ENCODE measurements at regions not wholly inside any gene's neighbourhood (a gene's known extent, or its start where the extent isn't known, plus 50 kb on each side); places are given as distances from the start of the nearest gene placed in this dataset.
A peak's percentile ranks its signal among the peaks of the same experiment; 100 is the strongest.

DNA sequence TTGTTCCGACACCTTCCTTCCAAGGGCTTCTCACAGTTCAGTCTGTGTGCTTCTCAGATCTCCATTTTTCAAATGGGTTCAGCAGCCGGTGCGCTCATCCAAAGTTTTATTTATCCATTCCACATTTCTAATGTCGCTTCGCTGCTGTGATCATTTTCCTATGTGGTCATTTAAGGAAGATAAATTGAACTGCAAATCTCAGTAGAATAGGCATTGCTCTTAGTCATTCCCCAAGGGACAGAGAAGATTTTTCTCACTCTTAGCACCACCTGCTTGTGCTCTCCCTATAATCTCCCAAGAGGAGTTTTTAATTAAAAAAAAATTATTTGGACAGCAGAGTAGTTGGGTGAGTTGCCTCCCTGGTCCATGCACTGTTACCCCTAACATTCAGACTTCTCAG, 278.9 kb upstream of the GATB start:
- Histone ChIP-seq H3K27me3 (peaks cover 0 to 2% (median 0%) of the 10 kb centered on the region in 11 experiments; a peak in 1 of 22 replicates), H3K4me3 (no peak overlapping the region), H3K9me3 (replicated peaks in 1 of 11) (peaks cover 0 to 28% (median 11%) of the 10 kb centered on the region in 11 experiments; a peak in 12 of 22 replicates), H3K36me3 (0 out of 22 replicates have a peak, but pooled peaks cover 0 to 5% (median 0%) of the 10 kb centered on the region in 11 experiments), H3K4me2 (peak overlapping the region in 8 of 11 experiments; percentile 3 to 58 (median 48); a peak in 16 of 22 replicates), H3K4me1 (peaks cover 0 to 27% (median 21%) of the 10 kb centered on the region in 10 experiments; a peak in 15 of 20 replicates), H3K9ac (no peak overlapping the region), H3K27ac (no peak overlapping the region), H4K20me1 (no peaks in the 10 kb centered on the region)
- no peak for TF ChIP-seq Cebpa-rat (IDR thresholded peaks at IDR 0.05)

DNA sequence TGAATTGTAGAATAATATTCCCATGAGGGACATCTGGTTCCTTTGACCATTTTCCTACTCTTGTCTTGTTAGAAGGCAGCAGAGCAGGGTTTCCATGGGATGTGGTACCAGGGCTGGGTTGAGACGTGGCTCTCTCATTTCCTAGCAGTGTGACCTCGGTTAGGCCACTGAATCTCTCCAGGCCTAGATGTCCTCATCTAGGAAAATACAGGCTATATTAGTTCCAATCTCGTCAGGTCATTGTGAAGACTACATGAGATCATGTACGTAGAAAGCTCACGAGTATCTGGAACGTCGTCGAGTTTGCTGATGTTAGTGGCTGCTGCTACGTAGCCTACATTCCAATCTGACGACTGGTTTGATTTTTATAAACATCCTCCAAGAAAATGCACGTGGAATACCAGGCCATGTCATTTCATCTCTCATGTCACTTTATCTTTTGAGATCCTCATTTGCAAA, 278.2 kb upstream of the GATB start:
- Histone ChIP-seq H3K36me3 (0 out of 22 replicates have a peak, but pooled peaks cover 0 to 5% (median 0%) of the 10 kb centered on the region in 11 experiments), H3K4me1 (peaks cover 0 to 22% (median 17%) of the 10 kb centered on the region in 10 experiments; a peak in 15 of 20 replicates), H4K20me1 (no peaks in the 10 kb centered on the region), H3K9me3 (replicated peaks in 1 of 11) (peaks cover 0 to 28% (median 11%) of the 10 kb centered on the region in 11 experiments; a peak in 12 of 22 replicates), H3K27me3 (no peaks in the 10 kb centered on the region), H3K9ac (no peak overlapping the region), H3K27ac (no peak overlapping the region), H3K4me2 (peak overlapping the region in 6 of 11 experiments; percentile 3 to 58 (median 48); a peak in 7 of 22 replicates), H3K4me3 (no peak overlapping the region)
- no peak for TF ChIP-seq Cebpa-rat (IDR thresholded peaks at IDR 0.05)

DNA sequence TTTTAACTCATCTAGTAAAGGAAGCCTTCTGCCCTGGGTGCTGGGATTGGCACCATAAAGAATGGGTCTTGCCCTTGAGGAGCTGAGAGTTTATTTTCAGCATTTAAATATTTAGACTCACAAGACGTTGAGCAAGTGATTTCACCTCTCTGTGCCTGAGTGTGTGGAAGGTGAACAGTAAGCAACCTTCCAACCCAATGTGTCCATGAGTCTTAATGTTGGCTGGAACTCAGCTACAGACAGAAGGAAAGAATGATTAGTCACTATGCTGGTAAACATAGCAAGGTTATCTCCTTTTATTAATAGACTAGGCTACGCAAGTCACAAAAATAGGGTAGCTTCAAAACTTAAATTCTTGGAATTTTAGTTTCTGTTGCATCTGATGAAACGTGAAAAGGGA, 277.4 kb upstream of the GATB start:
- no peak overlapping the region for H3K4me3 ChIP-seq
- no peaks in the 10 kb centered on the region for H3K27me3 ChIP-seq
- no peak overlapping the region for H3K27ac ChIP-seq
- peaks cover 0 to 22% (median 17%) of the 10 kb centered on the region in 10 experiments; a peak in 15 of 20 replicates for H3K4me1 ChIP-seq
- H3K36me3 ChIP-seq = 0 out of 22 replicates have a peak, but pooled peaks cover 0 to 5% (median 0%) of the 10 kb centered on the region in 11 experiments
- no peak overlapping the region for H3K9ac ChIP-seq
- peaks cover 0 to 20% (median 5%) of the 10 kb centered on the region in 11 experiments; a peak in 10 of 22 replicates for H3K9me3 ChIP-seq (replicated peaks in 1 of 11)
- no peak overlapping the region for H3K4me2 ChIP-seq
- no peaks in the 10 kb centered on the region for H4K20me1 ChIP-seq
- no peak for TF ChIP-seq Cebpa-rat (IDR thresholded peaks at IDR 0.05)

DNA sequence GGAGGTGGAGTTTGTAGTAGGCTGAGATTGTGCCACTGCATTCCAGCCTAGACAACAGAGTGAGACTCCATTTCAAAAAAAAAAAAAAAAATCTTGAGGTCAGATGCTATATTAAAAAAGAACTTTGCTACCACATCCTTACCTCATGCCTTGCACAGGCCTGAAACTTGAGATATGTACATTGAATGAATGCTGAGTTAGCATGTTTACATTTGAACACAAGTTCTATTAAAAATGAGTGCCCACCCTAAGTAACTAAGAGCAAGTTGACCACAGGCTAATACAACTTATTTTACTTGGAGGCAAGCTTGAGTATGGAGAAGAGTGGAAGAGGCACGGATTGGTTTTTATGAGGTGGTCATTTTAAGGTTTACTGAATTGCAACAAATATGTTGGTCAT, 276.6 kb upstream of the GATB start:
- no peak for TF ChIP-seq Cebpa-rat (IDR thresholded peaks at IDR 0.05)
- Histone ChIP-seq H3K4me2 (no peak overlapping the region), H3K27ac (no peak overlapping the region), H3K4me1 (peaks cover 0 to 22% (median 17%) of the 10 kb centered on the region in 10 experiments; a peak in 15 of 20 replicates), H4K20me1 (no peaks in the 10 kb centered on the region), H3K4me3 (no peak overlapping the region), H3K9me3 (replicated peaks in 1 of 11) (peaks cover 0 to 18% (median 0%) of the 10 kb centered on the region in 11 experiments; a peak in 3 of 22 replicates), H3K36me3 (0 out of 22 replicates have a peak, but pooled peaks cover 0 to 5% (median 0%) of the 10 kb centered on the region in 11 experiments), H3K9ac (no peak overlapping the region), H3K27me3 (no peaks in the 10 kb centered on the region)

DNA sequence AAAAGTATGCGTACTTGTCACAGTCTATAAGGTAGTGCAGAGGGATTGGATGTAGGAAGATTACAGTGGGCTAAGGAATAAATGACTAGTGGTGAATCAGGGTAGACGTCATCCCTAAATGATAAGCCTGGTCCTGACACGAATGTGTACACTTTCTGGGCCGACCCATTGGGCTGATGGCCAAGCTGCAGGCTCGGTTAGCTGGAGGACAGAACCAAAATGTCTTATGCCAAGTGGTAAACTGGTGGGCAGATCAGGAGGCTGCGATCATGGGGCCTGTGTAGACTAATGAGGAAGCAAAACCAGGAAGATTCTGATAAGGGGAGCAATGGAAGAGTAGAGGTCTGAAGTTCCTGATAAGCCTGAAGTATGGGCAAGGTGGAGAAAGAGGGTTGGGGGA, 272.8 kb upstream of the GATB start:
- H3K36me3 ChIP-seq = 0 out of 22 replicates have a peak, but pooled peaks cover 0 to 5% (median 0%) of the 10 kb centered on the region in 11 experiments
- no peak overlapping the region for H3K27ac ChIP-seq
- peaks cover 6 to 35% (median 11%) of the 10 kb centered on the region in 11 experiments; a peak in 21 of 22 replicates for H3K9me3 ChIP-seq (replicated peaks in 1 of 11)
- no peak overlapping the region for H3K9ac ChIP-seq
- H3K4me2 ChIP-seq = 0 out of 22 replicates have a peak overlapping the region, but pooled peaks of 1 of the 11 experiments have one; percentile 17
- H3K4me1 ChIP-seq = peaks cover 0 to 18% (median 11%) of the 10 kb centered on the region in 10 experiments; a peak in 11 of 20 replicates
- no peak overlapping the region for H3K4me3 ChIP-seq
- H4K20me1 ChIP-seq = no peaks in the 10 kb centered on the region
- no peaks in the 10 kb centered on the region for H3K27me3 ChIP-seq
- no peak for TF ChIP-seq Cebpa-rat (IDR thresholded peaks at IDR 0.05)

DNA sequence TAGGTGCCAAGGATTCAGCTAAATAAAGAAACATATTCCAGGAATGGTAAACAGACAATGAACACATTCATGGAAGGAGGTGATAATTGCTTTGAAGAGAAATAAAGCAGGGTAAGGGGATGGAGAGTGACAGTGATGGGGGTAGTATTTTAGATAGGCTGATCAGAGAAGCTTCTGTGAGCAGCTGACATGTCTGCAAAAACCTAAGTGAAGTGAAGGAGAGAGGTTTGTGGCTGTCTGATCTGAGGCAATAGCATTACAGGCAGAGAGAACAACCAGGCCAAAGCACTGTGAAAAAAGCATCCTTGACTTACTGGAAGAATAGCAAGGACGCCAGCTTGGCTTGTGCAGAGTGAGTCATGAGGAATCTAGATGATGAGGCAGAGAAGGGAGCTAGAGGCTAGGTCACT, 271.9 kb upstream of the GATB start:
- no peak overlapping the region for H3K9ac ChIP-seq
- H3K4me3 ChIP-seq = no peak overlapping the region
- H3K36me3 ChIP-seq = 0 out of 22 replicates have a peak, but pooled peaks cover 0 to 2% (median 0%) of the 10 kb centered on the region in 11 experiments
- no peaks in the 10 kb centered on the region for H3K27me3 ChIP-seq
- no peaks in the 10 kb centered on the region for H4K20me1 ChIP-seq
- H3K4me2 ChIP-seq = no peak overlapping the region
- peaks cover 0 to 18% (median 11%) of the 10 kb centered on the region in 10 experiments; a peak in 12 of 20 replicates for H3K4me1 ChIP-seq
- H3K27ac ChIP-seq = no peak overlapping the region
- peaks cover 10 to 34% (median 17%) of the 10 kb centered on the region in 11 experiments; a peak in 21 of 22 replicates for H3K9me3 ChIP-seq (replicated peaks in 1 of 11)
- TF ChIP-seq Cebpa-rat (IDR thresholded peaks at IDR 0.05) = no peak

DNA sequence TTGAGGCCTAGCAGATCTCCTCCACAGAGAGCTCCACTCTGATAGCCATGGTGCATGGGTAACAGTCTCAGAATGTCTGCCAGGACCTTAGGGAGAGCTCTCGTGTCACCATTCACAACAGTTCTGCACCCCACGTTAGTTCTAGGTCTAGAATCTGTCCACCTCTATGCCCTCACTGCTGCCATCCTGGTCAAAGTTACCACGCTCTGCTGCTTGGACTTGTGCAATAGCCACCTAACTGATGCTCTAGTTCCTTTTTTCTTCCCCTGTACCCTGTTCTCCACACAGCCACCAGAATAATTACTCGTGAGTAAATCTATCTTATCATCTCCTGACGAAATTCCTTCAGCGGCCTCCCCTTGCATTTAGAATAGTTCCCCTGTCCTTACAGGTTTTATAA, 268.8 kb upstream of the GATB start:
- Histone ChIP-seq H3K9me3 (replicated peaks in 1 of 11) (peaks cover 10 to 27% (median 17%) of the 10 kb centered on the region in 11 experiments; a peak in 21 of 22 replicates), H4K20me1 (no peaks in the 10 kb centered on the region), H3K9ac (no peak overlapping the region), H3K27me3 (no peaks in the 10 kb centered on the region), H3K4me1 (peaks cover 6 to 34% (median 29%) of the 10 kb centered on the region in 10 experiments; a peak in 18 of 20 replicates), H3K36me3 (no peaks in the 10 kb centered on the region), H3K4me2 (peak overlapping the region in 7 of 11 experiments; percentile 13 to 64 (median 34); a peak in 10 of 22 replicates), H3K4me3 (no peak overlapping the region), H3K27ac (peak overlapping the region in 2 of 11 experiments; percentile 6 to 7; a peak in 1 of 22 replicates)
- TF ChIP-seq Cebpa-rat (IDR thresholded peaks at IDR 0.05) = peak in 3 of 11 experiments; percentile 49 to 71 (median 53); a peak in 4 of 22 replicates

DNA sequence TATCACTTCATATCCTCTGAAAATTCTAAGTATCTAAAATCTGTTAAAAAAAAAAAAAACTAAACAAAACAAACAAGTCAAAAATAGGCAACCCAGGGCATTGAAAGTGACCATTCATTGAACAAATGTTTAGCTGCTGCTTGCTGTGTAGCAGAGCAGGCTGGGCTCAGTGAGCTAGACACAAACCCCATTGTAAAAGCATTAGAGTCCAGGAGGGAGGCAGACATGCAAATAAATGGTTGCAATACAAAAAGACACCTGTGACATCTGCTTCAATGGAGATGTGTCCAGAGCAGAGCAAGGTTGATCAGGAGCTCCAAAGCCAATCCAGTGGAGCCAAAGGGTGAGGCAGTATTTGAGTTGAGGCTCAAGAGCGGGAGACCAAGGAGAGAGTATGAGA, 267.3 kb upstream of the GATB start:
- H3K9me3 ChIP-seq (replicated peaks in 1 of 11) = peaks cover 10 to 24% (median 17%) of the 10 kb centered on the region in 11 experiments; a peak in 21 of 22 replicates
- no peak overlapping the region for H3K9ac ChIP-seq
- peaks cover 7 to 49% (median 44%) of the 10 kb centered on the region in 10 experiments; a peak in 19 of 20 replicates for H3K4me1 ChIP-seq
- H3K4me2 ChIP-seq = no peak overlapping the region
- no peaks in the 10 kb centered on the region for H4K20me1 ChIP-seq
- H3K27ac ChIP-seq = no peak overlapping the region
- no peak overlapping the region for H3K4me3 ChIP-seq
- no peaks in the 10 kb centered on the region for H3K27me3 ChIP-seq
- TF ChIP-seq Cebpa-rat (IDR thresholded peaks at IDR 0.05) = no peak
- H3K36me3 ChIP-seq = no peaks in the 10 kb centered on the region

DNA sequence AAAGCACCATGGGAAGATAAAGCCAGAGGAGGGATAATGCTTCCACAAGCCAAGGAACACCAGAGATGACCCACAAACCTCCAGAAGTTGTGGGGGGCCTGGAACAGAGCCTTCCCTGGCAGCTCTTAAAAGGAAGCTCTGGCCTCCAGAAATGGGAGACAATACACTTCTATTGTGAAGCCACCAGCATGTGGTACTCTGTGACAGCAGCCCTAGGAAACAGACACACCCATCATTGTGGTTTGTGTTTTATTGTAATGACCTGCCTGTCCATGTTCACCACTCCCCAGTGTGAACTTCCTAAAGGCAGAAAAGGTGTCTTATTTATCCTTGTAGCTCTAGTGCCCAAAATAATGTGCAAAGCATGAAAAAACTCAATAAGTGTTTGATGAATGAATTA, 264.1 kb upstream of the GATB start:
- H3K27ac ChIP-seq = peak overlapping the region in 8 of 11 experiments; percentile 1 to 82 (median 64); a peak in 15 of 22 replicates
- peak overlapping the region in 6 of 11 experiments; percentile 10 to 59 (median 38); a peak in 9 of 22 replicates for H3K9ac ChIP-seq
- peaks cover 10 to 24% (median 15%) of the 10 kb centered on the region in 11 experiments; a peak in 20 of 22 replicates for H3K9me3 ChIP-seq (replicated peaks in 1 of 11)
- peak overlapping the region in 1 of 10 experiments; percentile 9; a peak in 1 of 20 replicates for H3K4me3 ChIP-seq
- no peaks in the 10 kb centered on the region for H4K20me1 ChIP-seq
- peaks cover 7 to 47% (median 44%) of the 10 kb centered on the region in 10 experiments; a peak in 19 of 20 replicates for H3K4me1 ChIP-seq
- no peaks in the 10 kb centered on the region for H3K36me3 ChIP-seq
- peak overlapping the region; percentile 2 to 85 (median 73); a peak in 19 of 22 replicates for H3K4me2 ChIP-seq
- no peaks in the 10 kb centered on the region for H3K27me3 ChIP-seq
- TF ChIP-seq Cebpa-rat (IDR thresholded peaks at IDR 0.05) = no peak
